ENCODE measurements at regions not wholly inside any gene's neighbourhood (a gene's known extent, or its start where the extent isn't known, plus 50 kb on each side); places are given as distances from the start of the nearest gene placed in this dataset.

DNA sequence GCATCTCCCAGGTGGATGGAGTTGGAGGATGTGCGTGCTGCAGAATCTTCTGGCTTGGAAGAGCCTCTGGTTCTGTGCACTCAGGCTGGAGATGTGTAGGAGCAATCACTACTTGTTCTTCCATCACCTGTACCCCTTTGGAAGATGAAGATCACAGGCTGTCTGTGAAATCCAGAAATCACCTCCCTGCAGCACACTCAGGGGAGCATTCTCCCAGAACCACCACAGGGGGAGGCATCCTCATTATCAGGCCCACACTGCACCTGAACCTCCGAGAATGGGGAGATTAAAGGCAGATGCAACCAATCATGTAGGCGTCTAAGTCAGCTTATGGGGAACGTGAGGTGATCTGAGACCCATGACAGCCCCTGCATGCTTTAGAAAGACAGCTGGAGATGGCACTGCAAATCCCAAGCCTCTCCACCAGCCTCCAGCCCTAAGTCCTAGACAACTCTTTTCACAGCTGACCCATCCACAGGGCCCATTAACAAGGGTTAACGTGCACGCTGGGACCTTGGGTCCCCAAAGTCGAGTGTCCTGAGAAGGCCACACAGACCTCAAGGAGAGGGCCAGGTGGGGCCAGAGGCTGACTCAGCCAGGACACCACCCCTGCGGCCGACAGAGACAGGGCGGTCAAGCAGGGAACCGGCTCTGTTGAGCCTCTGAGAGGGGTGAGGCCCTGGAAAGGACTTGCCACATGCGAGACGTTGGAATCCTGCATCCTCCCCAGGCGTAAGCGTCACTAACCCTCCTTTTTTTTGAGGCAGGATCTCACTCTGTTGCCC lies 314.9 kb downstream of the EIPR1 start:
- peak; percentile 76 for DNase-seq (ENCODE audit: low spot score)

DNA sequence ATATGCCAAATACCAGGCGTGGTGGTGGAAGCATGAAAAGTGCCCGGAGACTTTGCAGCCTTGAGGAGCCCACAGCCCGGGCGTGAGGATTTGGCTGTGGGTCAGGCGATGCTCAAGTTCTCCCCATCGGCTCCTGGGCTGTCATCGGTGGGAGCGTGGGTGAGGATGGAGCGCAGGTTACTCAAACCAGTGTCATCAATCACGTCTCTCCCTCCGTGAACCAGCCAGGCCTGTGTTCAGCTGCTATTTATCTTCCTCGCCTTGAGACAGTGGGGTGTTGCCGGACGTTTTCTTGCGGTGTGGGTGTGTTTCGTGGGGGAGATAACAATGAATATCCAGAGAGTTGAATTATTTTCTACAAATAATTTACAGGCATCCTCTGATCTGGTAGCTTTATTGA lies 317.6 kb downstream of the EIPR1 start:
- DNase-seq (ENCODE audit: low spot score) = no peak

DNA sequence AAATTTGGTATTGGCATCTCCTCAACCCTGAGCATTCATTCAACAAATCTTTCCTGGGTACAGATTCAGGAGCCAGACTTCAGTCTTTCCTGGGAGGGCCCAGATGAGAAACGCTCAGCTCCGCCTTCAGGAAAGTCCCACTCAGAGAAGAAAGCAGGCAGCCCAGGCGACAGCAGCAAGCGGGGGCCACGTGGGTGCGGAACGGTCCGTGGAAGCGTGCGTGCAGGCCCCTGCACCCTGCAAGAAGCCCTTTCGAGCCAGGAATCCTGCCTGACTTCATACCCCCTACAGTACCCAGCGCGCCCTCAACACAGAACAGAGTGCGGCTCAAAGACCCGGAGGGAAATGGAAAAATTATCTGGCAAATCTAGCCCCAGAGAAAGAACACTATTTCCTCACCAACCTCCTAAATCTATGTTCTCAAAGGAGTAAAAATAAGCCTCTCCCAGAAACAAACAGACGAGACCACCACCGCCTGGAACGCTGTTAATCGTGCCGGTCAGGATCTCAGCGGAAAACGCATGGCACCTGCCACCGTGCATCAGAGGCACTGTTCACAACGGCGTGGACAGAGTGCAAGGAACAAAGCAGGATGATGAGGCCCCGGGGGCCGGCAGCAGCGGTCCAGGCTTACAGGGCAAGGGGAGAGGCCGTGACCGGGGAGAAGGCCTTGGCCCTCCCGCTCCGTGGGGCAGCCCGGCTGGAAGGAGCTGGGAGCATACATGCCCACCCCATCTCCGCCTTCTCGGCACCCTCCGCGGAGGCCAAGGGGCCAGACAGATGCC lies 318.3 kb downstream of the EIPR1 start:
- peak; percentile 55 for DNase-seq (ENCODE audit: low spot score)

DNA sequence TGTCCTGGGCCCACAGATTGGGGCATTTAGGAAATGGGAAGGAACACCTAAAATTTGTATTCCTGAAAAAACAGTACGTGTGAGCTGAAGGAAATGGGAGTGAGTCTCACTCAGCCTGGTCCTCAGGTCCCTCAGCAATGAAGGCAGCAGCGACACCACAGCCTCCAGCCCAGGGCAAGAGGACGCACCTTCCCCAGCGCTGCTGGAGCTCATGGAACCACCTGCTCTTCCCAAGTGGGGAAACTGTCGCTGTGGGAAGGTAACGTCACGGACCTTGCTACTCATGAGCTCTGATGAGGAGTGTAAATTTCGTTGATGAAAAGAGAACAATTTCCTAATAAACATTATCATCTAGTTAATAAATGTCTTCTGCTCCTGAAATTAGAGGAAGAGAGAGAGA lies 323.6 kb downstream of the EIPR1 start:
- no peak for DNase-seq (ENCODE audit: low spot score)

DNA sequence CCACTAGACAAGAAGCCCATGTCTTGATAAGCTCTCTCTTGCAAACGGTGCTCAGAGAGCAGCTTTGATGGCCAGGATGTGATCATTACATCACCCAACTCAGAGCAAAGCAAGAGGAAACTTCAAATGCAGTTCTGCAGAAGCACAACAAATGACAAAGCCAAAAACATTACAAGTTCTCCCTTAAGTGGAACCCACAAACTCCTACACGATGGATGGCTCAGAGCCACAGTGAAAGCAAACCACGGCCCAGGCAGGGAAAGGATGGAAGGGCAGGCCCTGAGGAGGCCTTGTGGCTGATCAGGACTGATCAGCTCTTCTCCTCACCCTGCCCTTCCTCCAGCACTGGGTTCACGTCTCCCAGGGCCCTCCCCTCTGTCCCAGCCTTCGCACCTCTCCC lies 326.4 kb downstream of the EIPR1 start:
- DNase-seq (ENCODE audit: low spot score) = no peak

DNA sequence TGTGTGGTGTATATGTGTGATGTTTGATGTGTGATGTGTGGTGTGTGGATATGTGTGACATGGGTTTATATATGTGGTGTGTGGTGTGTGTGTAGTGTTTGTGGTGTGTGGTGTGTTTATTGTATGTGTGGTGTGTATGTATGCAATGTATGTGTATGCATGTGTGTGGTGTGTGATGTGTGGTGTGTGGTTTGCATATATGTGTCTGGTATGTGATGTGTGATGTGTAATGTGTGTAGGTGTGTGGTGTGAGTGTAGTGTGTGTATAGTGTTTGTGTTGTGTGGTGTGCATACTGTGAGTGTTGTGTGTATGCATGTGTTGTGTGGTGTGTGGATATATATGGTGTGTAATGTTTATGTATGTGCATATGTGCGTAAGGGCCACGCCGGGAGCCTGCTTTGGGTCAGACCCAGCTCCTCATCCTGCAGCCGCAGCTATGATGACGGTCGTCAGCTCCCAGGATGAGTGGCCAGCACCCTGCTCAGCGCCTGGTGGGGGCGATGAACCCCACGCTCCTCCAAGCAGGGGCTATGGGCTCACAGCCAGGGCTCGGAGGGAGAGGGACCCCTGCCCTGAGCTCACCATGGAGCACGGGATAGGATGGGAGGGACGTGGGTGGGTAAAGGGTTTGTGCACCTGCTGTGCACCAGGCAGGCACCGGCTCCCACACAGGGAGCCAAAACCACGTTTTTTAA lies 331.3 kb downstream of the EIPR1 start:
- no peak for DNase-seq (ENCODE audit: low spot score)

DNA sequence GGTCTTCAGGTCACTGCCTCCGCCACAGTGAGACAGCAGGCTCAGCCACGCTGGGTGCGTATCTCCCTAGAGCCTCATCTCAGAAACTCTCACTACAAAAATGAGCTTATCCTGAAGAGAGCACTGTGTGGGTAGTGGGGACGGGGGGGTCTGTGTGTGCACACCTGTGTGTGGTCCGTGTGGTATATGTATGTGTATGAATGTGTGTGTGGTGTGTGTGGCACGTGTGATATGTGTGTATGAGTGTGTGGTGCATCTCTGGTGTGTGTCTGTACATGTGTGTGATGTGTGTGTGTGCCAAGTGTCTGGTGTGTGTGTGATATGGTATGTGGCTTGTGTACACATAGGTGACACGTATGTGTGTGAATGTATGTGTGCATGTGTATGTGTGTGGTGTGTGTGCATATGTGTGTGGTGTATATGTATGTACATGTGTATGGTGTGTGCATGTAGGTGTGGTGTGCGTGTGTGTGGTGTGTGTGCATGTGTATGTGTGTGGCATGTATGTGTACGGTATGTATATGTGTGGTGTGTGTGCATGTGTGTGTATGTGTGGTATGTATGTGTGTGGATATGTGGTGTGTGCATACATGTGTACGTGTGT lies 332.2 kb downstream of the EIPR1 start:
- DNase-seq (ENCODE audit: low spot score) = no peak

DNA sequence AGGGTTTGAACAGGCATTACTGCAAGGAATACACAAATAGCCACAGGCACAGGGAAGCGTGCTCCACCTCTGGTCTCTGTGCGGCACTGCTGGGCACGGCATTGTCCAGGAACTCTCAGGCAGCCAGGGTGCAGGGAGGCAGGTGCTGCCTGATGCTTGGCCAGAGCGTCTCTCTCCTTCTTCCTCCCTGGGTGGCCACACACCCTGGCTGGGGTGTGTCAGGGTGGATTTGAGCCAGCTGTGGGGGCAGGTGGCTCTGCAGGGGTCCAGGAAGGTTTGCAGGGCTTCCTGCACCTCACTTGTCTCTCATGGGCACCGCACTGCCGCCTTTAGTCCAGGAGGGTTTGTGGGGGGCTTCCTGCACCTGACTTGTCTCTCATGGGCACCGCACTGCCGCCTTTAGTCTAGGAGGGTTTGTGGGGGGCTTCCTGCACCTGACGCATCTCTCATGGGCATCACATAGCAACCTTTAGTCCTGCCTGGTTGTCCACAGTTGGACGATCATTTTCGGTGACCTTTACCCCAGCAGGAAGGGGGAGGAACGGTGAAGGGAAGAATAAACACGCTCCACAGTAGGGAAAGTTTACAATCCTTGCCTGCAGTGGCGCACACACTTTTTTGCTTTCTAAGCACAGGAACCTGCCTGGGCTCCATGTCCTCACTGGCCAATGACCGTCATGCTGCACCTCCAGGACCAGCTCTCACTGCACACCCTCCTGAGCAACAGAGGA lies 332.9 kb downstream of the EIPR1 start:
- DNase-seq (ENCODE audit: low spot score) = no peak

DNA sequence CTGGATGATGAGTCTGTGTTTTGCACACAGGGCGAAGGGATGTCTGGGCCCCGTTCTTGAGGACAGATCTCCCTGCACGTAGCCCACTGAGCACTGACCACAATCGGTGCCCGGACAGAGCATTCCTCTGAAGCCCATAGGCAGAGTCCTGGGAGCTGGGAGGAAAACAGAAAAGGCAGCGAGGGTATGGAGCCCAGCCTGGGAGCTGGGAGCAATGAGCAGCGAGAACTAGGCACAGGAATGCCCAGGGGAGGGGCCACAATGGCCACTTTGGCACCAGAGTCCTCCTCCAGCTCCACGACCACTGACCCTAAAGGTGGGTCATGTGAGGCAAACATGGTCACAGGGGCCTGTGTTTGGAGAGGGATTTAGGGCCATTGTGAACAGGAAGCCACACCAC lies 333.9 kb downstream of the EIPR1 start:
- no peak for DNase-seq (ENCODE audit: low spot score)

DNA sequence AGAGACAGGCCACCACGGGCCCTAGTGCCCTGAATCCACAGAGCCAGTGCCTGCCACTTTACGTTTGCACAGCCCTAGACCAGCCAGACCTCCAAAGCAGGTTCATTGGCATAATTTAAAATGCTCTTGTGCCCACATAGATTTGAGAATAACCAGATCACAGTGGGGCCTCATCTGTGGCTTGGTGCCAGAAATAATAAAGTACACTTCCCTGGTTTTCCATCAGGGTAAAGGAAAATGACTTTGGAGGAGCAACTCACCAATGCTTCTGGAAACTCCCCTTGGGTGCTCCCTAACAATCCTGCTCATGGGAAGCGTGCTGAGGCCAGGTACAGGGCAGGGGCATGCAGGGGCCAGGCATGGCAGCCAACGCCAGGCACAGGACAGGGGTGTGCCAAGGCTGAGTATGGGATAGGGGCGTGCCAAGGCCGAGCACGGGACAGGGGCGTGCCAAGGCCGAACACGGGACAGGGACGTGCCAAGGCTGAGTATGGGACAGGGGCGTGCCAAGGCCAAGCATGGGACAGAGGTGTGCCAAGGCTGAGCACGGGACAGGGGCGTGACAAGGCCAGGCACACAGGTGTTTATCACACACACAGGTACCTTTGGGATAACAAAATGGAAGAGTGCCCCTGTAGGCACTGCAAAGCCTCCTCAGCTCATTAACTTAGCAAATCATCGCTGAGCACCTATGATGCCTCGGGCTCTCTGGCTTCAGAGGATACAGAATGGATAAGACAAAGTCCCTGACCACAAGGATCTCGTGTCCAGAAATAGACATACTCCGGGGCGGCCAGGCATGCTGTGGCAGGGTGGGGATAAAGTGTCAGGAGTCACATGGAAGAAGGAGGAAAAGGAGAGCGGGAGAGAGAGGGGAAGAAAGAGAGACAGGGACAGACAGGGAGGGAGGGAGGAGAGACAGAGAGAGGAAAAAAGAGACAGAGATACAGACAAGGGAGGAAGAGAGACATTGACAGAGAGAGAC lies 334.7 kb downstream of the EIPR1 start:
- no peak for DNase-seq (ENCODE audit: low spot score)

DNA sequence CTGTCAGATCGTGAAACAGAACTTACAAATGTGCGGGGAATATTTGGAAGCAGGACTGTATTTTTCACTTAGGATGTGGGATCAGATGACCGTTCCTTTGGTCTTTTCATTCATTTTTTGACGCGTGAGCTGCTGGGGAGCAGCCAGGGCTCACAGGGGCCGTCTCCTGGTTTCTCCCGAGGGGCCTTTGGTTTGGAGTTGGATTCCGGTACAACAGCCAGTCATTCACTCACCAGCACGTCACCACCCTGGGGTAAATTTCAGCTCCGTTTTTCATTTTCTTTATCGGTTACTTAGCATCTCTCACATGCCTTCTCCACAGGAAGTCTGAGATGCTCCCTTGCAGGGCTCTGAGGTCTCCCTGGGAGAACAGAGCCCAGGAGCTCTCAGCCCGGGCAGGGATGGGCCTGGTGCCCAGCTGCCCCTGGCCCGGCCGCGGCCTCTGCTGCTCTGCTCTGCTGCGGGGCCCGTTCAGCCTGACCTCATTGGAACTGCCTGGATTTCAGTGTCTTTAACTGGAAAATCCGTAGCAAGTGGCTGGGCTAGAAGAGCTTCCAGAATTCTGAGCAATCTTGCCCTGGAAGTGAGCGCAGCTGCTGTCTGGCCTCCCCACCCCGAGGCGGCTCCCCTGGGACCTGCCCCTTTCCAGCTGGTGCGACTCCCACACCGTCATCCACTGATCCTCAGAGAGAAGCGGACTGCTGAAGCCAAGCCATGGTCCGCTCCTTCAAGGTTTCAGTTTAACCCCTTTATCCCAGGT lies 335.6 kb downstream of the EIPR1 start:
- no peak for DNase-seq (ENCODE audit: low spot score)

DNA sequence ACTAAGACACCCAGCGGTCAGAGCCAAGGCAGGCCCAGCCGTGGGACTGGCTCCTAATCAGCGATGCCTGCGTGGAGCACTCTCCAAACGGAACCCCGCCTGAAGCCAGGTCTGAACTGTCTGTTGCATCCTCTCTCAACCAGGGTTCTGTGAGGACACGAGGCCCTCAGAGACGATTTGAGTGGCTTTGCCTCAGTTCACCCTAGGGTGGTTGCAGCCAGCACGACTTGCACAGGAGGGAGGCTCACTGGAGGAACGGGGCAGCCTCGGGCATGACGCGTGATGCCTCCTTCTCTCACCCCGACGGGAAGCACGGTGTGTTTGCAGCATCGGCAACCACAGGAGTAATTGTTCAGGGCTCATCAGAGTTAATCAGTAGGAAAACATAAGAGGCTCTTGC lies 336.4 kb downstream of the EIPR1 start:
- DNase-seq (ENCODE audit: low spot score) = no peak

DNA sequence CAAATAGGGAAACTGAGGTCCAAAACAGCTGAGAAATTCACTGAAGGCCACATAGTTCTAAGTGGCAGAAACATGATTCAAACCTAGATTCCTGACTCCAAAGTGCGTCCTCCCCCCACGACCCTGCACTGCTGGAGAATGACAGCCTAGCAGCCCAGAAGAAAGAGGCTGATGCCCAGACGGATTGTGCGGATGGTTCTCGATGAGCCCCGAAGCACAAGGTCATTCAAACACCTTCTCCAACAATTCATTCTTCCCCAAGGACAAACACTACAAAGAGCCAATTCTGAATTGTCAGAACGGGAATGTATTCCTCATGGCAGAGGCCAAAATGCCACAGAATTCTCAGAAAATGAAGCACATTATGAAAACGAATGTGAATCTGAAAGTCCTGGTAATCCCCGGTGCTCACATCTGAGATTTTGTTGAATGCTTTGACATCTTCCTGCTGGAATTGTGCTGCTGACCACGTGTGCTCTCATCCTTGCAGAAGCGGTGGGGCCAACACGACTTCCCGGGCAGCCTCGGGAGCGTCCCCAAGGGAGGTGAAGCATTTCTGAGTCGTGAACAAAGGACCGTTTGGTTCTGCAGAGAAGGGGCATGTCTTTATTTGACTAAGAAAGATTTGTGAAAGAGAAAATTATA lies 337.0 kb downstream of the EIPR1 start:
- no peak for DNase-seq (ENCODE audit: low spot score)

DNA sequence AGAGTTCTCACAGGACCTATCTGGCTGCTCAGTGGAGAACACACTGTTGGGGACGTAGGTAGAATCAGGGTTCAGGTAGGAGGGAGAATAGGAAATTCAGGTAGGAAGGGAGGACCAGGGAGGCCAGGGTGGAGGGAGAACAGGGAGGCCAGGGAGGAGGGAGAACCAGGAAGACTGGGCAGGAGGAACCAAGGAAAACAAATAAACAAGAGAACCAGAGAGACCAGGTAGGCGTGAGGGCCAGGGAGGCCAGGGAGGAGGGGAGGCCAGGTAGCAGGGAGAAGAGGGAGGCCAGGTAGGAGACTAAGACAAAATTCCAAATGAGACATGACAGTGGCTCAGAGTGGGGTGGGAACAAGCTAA lies 337.6 kb downstream of the EIPR1 start:
- DNase-seq (ENCODE audit: low spot score) = no peak

DNA sequence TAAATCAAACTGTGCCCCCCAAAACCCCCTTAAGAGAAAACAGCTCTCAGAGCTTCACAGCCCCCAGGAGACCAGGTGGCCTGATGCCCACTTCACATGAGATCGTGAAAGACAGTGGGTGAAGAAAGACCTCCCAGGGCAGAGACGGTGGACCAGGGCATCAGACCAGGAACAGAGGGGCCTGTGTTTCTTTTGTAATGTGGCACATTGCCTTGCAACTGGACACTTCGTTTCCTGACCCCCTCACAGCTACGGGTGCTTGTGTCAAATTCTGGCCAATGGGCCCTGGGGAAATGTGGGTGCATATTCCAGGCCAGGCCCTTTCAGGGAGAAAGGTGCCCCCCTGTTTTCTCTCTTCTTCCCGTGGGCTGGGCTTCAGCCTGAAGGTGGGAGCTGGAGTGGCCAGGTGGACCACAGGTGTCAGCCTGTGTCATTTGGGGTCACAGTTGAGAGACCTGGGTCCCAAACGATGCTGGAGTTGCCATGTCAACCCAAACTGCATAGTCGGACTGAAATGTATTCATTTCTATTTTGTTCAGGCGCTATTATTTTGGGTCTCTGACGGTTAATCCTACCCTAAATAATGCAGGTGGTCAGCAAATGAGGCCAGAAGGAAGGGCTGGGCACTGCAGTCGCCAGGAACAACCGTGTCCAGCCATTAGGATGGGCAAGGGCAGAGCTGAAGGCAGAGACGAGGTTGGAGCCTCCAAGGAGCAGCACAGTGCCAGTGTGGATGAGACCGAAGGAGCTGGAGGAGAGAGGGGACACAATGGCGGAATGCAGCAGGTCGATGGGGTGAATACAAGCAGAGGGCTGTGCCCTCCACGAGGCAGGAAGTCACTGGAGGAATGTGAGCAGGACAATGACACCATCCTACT lies 338.2 kb downstream of the EIPR1 start:
- no peak for DNase-seq (ENCODE audit: low spot score)

DNA sequence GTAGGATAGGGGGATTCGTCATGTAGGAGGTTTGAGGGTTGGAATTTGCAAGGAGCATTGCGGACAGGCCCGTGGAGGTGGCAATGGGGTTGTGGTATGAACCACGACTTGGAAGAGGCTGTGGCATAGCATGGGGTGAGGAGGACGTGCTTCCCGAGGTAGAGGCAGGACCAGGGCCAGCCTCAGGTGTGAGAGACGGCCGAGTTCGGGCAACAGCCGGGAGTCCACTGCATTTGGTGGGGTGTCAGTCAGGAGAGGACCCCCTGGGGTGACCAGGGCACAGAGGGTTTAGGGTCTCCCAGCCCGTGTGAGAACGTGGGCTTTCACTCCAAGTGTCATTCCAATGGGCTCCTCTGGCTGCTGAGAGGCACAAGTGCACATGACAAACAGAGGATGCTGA lies 339.0 kb downstream of the EIPR1 start:
- DNase-seq (ENCODE audit: low spot score) = no peak

DNA sequence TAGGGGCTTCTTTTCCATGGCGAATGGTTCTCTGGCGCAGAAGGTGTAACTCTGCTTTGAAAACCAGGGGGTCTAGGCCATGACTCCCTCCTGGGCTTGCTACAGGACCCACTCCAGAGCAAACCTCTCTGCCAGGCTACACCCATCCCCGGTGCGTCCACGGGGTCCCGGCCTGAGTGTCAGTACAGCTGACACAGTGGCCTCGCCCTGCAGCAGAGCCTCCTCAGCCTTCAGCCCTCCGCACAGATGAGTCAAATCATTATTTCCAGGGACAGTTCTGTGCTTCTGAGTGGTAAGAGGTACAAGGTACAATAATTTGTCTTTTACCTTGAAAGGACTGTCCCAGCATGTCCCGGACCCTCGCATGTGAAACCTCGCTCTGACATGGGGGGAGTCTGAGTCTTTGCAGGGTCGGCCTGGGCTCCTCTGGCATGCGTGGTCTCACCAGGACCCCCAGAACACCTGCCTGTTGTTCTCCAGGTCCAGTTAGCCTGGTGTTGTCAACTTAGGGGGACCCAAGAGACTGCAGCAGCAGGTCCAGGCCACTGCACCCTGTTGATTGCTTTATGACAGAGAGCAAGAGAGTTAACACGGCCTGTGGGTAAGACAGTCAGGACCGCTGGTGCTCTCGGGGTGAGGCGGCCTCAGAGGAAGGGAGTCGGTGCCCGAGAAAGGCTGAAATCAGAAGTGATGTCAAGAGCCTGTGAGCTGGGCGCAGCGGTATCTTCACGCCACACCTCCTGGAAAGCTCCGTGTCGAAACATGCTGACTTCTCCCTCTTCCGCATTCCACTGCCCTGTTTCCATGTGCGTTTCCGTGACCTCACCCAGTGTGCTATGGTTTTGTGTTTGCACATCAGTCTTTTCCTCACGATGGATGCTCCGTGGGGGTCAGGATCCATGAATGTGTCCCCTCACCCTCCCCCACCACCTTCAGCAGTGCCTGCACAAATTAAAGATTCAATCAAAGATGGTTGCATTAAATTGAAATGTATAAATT lies 340.1 kb downstream of the EIPR1 start:
- DNase-seq (ENCODE audit: low spot score) = no peak
